DND-41 (cell line): ENCODE measurements at regions not wholly inside any gene's neighbourhood (a gene's known extent, or its start where the extent isn't known, plus 50 kb on each side); places are given as distances from the start of the nearest gene placed in this dataset.

ENCODE experiments used
- CTCF ChIP-seq: IDR thresholded peaks from 2 replicates; pipeline ENCODE4 v1.5.1; 2012; ENCODE audit warnings: borderline replicate concordance, low read length, moderate library complexity, mild to moderate bottlenecking; ENCODE audit not compliant: poor library complexity, severe bottlenecking; ENCODE audit errors: extremely low read depth
- EZH2 ChIP-seq: IDR thresholded peaks from 3 replicates; pipeline ENCODE4 v1.6.1; 2012; ENCODE audit warnings: borderline replicate concordance, low read depth, mild to moderate bottlenecking, moderate library complexity, low read length, inconsistent platforms; ENCODE audit not compliant: severe bottlenecking

GRCh38 chr12:67852701-67853100 lies 136.5 kb upstream of the IFNG-AS1 start:
- TF ChIP-seq CTCF (no peak), EZH2 (no peak)
